ENCODE measurements at regions not wholly inside any gene's neighbourhood (a gene's known extent, or its start where the extent isn't known, plus 50 kb on each side); places are given as distances from the start of the nearest gene placed in this dataset.

GRCh38 chr12:111099186-111099585, 178.8 kb upstream of the MYL2 start:
- DNase-seq: no peak
- intact Hi-C loops (cut with DNase I; ENCODE audit: low total_unique reads): loop anchor here (5.0 kb wide), 1 partner anchor 83 kb away; no protein-coding TSS in a partner anchor
- TF ChIP-seq POLR2AphosphoS5 (IDR thresholded peaks at IDR 0.05): no peak
- TF ChIP-seq EP300 (IDR thresholded peaks at IDR 0.05; ENCODE audit: low read depth): no peak
- no peak for TF ChIP-seq CTCF (IDR thresholded peaks at IDR 0.05)
- no peak for TF ChIP-seq POLR2A (IDR thresholded peaks at IDR 0.05)
- Histone ChIP-seq H3K9me3 (no peaks in the 10 kb centered on the region), H3K36me3 (no peaks in the 10 kb centered on the region), H3K27me3 (peaks cover 13% of the 10 kb centered on the region), H3K4me3 (no peak overlapping the region), H3K4me1 (no peaks in the 10 kb centered on the region), H3K27ac (no peak overlapping the region)
- in situ Hi-C loops (cut with MboI; ENCODE audit: low pct_ligation_motif_present in 1 of 4, low pct_unique_long_range_greater_than_20kb in 1 of 4, low sequenced_read_pairs in 3 of 4): no loop called here
- 49% methylated on average over 8 of the region's 8 CpGs; no CpG with 5 or more reads in 1 of the 2 donors for WGBS, 2 donors (ENCODE audit: low coverage in 1 of 2)

- Histone ChIP-seq H3K9me3 (no peaks in the 10 kb centered on the region), H3K27ac (no peak overlapping the region), H3K27me3 (peaks cover 18% of the 10 kb centered on the region), H3K36me3 (no peaks in the 10 kb centered on the region), H3K4me1 (no peaks in the 10 kb centered on the region), H3K4me3 (no peak overlapping the region)
- 75 to 80% methylated on average over 1 to 16 of the region's 16 CpGs for WGBS, 2 donors (ENCODE audit: low coverage in 1 of 2)
- DNase-seq: no peak
- intact Hi-C loops (cut with DNase I; ENCODE audit: low total_unique reads): loop anchor here (5.0 kb wide), 1 partner anchor 88 kb away; no protein-coding TSS in a partner anchor
- in situ Hi-C loops (cut with MboI; ENCODE audit: low pct_ligation_motif_present in 1 of 4, low pct_unique_long_range_greater_than_20kb in 1 of 4, low sequenced_read_pairs in 3 of 4): no loop called here
- TF ChIP-seq POLR2AphosphoS5 (IDR thresholded peaks at IDR 0.05) (no peak), CTCF (IDR thresholded peaks at IDR 0.05) (no peak), EP300 (IDR thresholded peaks at IDR 0.05; ENCODE audit: low read depth) (no peak), POLR2A (IDR thresholded peaks at IDR 0.05) (no peak)
These were observed 174.0 kb upstream of the MYL2 start for GRCh38 chr12:111094157-111095010.

GRCh38 chr12:111093428-111094142, 173.2 kb upstream of the MYL2 start:
- H3K4me3 ChIP-seq: no peak overlapping the region
- 53 to 59% methylated on average over 17 of the region's 17 CpGs for WGBS, 2 donors (ENCODE audit: low coverage in 1 of 2)
- intact Hi-C loops (cut with DNase I; ENCODE audit: low total_unique reads): no loop called here

More at GRCh38 chr12:111093428-111094142, 173.2 kb upstream of the MYL2 start:
- DNase-seq: no peak
- Histone ChIP-seq H3K27me3 (peaks cover 18% of the 10 kb centered on the region), H3K9me3 (no peaks in the 10 kb centered on the region), H3K36me3 (no peaks in the 10 kb centered on the region), H3K27ac (no peak overlapping the region), H3K4me1 (no peaks in the 10 kb centered on the region)
- TF ChIP-seq CTCF (IDR thresholded peaks at IDR 0.05) (no peak), EP300 (IDR thresholded peaks at IDR 0.05; ENCODE audit: low read depth) (no peak), POLR2AphosphoS5 (IDR thresholded peaks at IDR 0.05) (no peak), POLR2A (IDR thresholded peaks at IDR 0.05) (no peak)
- in situ Hi-C loops (cut with MboI; ENCODE audit: low pct_ligation_motif_present in 1 of 4, low pct_unique_long_range_greater_than_20kb in 1 of 4, low sequenced_read_pairs in 3 of 4): no loop called here

All from transverse colon (tissue), 4 donors.